Hepatocyte (in vitro differentiated cells): ENCODE measurements at regions not wholly inside any gene's neighbourhood (a gene's known extent, or its start where the extent isn't known, plus 50 kb on each side); places are given as distances from the start of the nearest gene placed in this dataset.
A peak's percentile ranks its signal among the peaks of the same experiment; 100 is the strongest.

Source experiments
- DNase-seq: peaks from one replicate; pipeline ENCODE4 v3.0.0-alpha.2; 2016; ENCODE audit warnings: low spot score
- H2AFZ ChIP-seq: fragments of 200-600 bp; sonication (generic); 2 replicates; pipeline ENCODE4 v1.6.0; 2016; ENCODE audit warnings: antibody characterized with exemption, mild to moderate bottlenecking
- H3K27ac ChIP-seq: fragments of 200-600 bp; sonication (generic); 2 replicates; pipeline ENCODE4 v1.5.1; 2016; ENCODE audit warnings: mild to moderate bottlenecking
- H3K27me3 ChIP-seq: fragments of 200-600 bp; sonication (generic); 2 replicates; pipeline ENCODE4 v1.6.1; 2016
- H3K36me3 ChIP-seq: fragments of 200-600 bp; sonication (generic); replicated peaks from 2 replicates; pipeline ENCODE4 v1.5.1; 2016; ENCODE audit warnings: low read depth; ENCODE audit not compliant: insufficient read depth
- H3K4me1 ChIP-seq: fragments of 200-600 bp; sonication (generic); 2 replicates; pipeline ENCODE4 v1.5.1; 2016; ENCODE audit warnings: mild to moderate bottlenecking, moderate library complexity; ENCODE audit not compliant: insufficient read depth
- H3K4me2 ChIP-seq: fragments of 200-600 bp; sonication (generic); 2 replicates; pipeline ENCODE4 v1.6.0; 2016
- H3K4me3 ChIP-seq: fragments of 200-600 bp; sonication (generic); 2 replicates; pipeline ENCODE4 v1.5.1; 2016; ENCODE audit warnings: mild to moderate bottlenecking
- H3K79me2 ChIP-seq: fragments of 200-600 bp; sonication (generic); 2 replicates; pipeline ENCODE4 v1.6.0; 2017; ENCODE audit warnings: mild to moderate bottlenecking
- H3K9me2 ChIP-seq: fragments of 200-600 bp; sonication (generic); replicated peaks from 2 replicates; pipeline ENCODE4 v1.6.0; 2017; ENCODE audit warnings: mild to moderate bottlenecking; ENCODE audit not compliant: insufficient read depth
- H3K9me3 ChIP-seq: fragments of 200-600 bp; sonication (generic); 2 replicates; pipeline ENCODE4 v1.5.1; 2016; ENCODE audit warnings: low read depth, mild to moderate bottlenecking
- H4K20me1 ChIP-seq: fragments of 200-600 bp; sonication (generic); 2 replicates; pipeline ENCODE4 v1.6.0; 2016; ENCODE audit warnings: mild to moderate bottlenecking; ENCODE audit not compliant: insufficient read depth, poor library complexity, severe bottlenecking
- EZH2 ChIP-seq: fragments of 200-600 bp; sonication (generic); IDR thresholded peaks from 2 replicates; pipeline ENCODE4 v1.6.1; 2016; ENCODE audit warnings: antibody characterized with exemption, mild to moderate bottlenecking, borderline replicate concordance
- EZH2phosphoT487 ChIP-seq: fragments of 200-600 bp; sonication (generic); IDR thresholded peaks from one replicate; pipeline ENCODE4 v1.6.1; 2018; ENCODE audit warnings: antibody characterized with exemption, mild to moderate bottlenecking, low read depth, moderate library complexity; ENCODE audit not compliant: unreplicated experiment, severe bottlenecking
- WGBS: methylation state at CpG from one replicate; pipeline ENCODE4 v1.1.6; 2016; ENCODE audit warnings: low lambda C conversion rate; ENCODE audit errors: missing lambda C conversion rate; 5-methylcytosine and 5-hydroxymethylcytosine counted together
- TF ChIP-seq, protein P1 (sequence below): fragments of 200-600 bp; sonication (generic); IDR thresholded peaks from 2 replicates; pipeline ENCODE4 v1.5.1; 2016; ENCODE audit warnings: antibody characterized with exemption, mild to moderate bottlenecking; ENCODE audit not compliant: poor library complexity

DNA sequence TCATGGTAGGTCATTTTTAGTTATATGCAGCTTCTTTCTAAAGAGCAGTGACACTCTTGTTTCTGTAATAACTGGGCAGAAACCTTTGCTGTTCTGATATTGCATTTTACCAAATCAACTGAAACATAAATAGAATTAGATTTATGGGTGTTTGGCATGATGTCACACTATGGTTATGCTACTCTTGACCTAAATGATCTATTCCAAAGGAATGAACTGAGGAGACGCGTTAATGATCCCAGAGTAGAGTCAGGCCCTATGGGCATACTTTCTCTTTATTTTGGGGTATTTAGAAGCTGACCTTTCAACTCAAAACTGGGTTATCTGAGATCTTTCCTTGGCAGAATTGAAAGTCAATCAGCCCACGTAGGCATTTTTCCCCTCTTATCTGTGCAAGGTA, 146.8 kb upstream of the ADAMTSL1 start:
- Histone ChIP-seq H3K79me2 (no peaks in the 10 kb centered on the region), H3K4me3 (no peak overlapping the region), H4K20me1 (no peaks in the 10 kb centered on the region), H3K9me2 (no peaks in the 10 kb centered on the region), H2AFZ (no peak overlapping the region), H3K9me3 (no peaks in the 10 kb centered on the region), H3K4me1 (peaks cover 14% of the 10 kb centered on the region), H3K36me3 (no peaks in the 10 kb centered on the region), H3K27me3 (no peaks in the 10 kb centered on the region), H3K27ac (no peak overlapping the region), H3K4me2 (no peak overlapping the region)
- WGBS, result 86% methylated on average over 3 of the region's 3 CpGs
- no peak for DNase-seq
- TF ChIP-seq EZH2, result no peak

DNA sequence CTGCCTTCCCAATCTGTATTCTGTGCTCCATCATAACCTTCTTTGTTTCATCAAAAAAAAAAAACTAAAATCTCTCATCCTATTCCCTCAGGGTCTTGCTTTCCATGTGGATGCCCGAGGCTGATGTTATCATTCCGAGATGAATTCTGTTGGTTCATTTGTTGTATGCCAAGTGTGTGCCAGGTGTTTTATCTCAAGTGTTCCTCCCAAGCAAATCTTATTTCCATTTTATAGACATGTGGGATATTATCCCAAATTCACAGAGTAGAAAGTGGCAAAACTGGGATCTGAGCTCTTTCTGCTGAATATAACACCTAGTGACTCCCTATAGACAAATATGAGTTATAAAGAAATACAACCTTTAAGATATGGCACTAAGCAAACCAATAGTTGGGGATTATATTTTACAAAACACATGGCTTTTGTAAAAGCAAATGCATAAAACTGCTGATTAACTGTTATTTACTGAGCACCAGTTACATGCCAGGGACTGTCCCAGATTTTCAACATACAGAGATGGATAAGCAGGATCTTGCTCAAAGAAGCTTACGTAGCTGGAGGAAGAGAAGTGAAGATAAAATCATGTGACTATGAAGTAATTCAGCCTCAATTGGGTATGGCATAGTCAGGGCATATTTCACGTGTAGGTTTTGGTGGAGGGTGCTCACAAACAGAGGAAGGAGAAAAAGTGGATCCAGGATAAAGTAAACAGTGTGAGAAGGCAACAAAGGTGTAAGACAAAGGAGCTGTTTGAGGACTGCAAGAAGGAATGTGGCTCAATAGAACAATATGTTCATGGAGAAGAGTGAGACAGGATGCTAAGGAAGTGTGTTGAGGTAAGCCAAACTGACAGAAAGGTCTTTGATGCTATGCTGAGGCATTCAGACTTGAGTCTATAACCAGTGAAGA, 143.3 kb upstream of the ADAMTSL1 start:
- peaks cover 16% of the 10 kb centered on the region for H3K4me1 ChIP-seq
- TF ChIP-seq EZH2phosphoT487 (no peak), EZH2 (no peak)
- TF ChIP-seq, protein P1, sequence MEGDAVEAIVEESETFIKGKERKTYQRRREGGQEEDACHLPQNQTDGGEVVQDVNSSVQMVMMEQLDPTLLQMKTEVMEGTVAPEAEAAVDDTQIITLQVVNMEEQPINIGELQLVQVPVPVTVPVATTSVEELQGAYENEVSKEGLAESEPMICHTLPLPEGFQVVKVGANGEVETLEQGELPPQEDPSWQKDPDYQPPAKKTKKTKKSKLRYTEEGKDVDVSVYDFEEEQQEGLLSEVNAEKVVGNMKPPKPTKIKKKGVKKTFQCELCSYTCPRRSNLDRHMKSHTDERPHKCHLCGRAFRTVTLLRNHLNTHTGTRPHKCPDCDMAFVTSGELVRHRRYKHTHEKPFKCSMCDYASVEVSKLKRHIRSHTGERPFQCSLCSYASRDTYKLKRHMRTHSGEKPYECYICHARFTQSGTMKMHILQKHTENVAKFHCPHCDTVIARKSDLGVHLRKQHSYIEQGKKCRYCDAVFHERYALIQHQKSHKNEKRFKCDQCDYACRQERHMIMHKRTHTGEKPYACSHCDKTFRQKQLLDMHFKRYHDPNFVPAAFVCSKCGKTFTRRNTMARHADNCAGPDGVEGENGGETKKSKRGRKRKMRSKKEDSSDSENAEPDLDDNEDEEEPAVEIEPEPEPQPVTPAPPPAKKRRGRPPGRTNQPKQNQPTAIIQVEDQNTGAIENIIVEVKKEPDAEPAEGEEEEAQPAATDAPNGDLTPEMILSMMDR, result no peak
- H3K4me2 ChIP-seq, result no peak overlapping the region
- no peak overlapping the region for H2AFZ ChIP-seq
- WGBS, result 70% methylated on average over 4 of the region's 4 CpGs
- H4K20me1 ChIP-seq, result no peaks in the 10 kb centered on the region
- no peaks in the 10 kb centered on the region for H3K9me2 ChIP-seq
- no peaks in the 10 kb centered on the region for H3K36me3 ChIP-seq
- peak overlapping the region; percentile 2 for H3K27ac ChIP-seq
- H3K79me2 ChIP-seq, result no peaks in the 10 kb centered on the region
- DNase-seq, result no peak
- H3K4me3 ChIP-seq, result no peak overlapping the region
- H3K9me3 ChIP-seq, result no peaks in the 10 kb centered on the region
- no peaks in the 10 kb centered on the region for H3K27me3 ChIP-seq

DNA sequence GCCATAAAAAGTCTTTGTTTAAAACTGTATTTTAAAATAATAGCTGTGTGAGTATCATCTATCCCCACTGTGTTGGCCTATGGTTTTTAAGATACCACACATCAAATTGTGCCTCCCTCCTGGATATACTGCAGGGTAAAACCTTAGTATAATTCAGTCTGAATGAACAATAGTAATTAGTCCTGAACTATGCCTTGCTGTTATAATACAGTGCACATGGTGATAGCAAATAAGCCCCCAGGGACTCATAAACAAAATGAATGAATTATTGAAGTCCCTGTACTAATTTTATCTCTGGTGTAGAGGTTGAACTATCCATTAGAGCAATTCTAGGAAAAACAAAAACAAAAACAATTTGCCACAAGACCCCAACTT, 142.7 kb upstream of the ADAMTSL1 start:
- H3K4me3 ChIP-seq, result no peak overlapping the region

DNA sequence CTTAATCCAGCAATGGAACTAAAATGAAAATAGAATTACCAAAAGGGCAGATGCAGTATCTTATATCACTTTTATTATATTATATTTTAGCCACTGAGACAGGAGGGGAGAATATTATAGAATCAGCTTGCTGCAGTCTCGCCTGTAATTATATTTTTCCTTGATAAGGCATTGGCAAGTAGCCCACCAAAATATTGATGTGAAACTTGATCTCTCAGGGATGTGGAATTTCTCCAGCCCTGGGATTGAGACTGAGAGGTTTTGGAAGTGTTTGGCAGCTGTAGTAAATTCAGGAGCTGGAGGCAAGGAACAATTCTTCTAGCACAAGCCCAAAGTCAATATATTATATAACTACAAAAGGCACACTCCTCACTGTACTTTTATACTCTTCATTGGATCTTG, 142.1 kb upstream of the ADAMTSL1 start:
- DNase-seq, result no peak
- H3K79me2 ChIP-seq, result no peaks in the 10 kb centered on the region
- H3K36me3 ChIP-seq, result no peaks in the 10 kb centered on the region
- H3K9me3 ChIP-seq, result no peaks in the 10 kb centered on the region
- 59% methylated on average over 1 of the region's 1 CpG for WGBS
- H3K4me1 ChIP-seq, result peaks cover 16% of the 10 kb centered on the region
- TF ChIP-seq, protein P1, result no peak
- H2AFZ ChIP-seq, result no peak overlapping the region
- H3K27ac ChIP-seq, result no peak overlapping the region
- H3K4me3 ChIP-seq, result no peak overlapping the region
- H4K20me1 ChIP-seq, result no peaks in the 10 kb centered on the region
- no peak overlapping the region for H3K4me2 ChIP-seq
- H3K9me2 ChIP-seq, result no peaks in the 10 kb centered on the region
- H3K27me3 ChIP-seq, result no peaks in the 10 kb centered on the region

More for the DNA sequence above, 142.7 kb upstream of the ADAMTSL1 start:
- Histone ChIP-seq H3K79me2 (no peaks in the 10 kb centered on the region), H3K9me3 (no peaks in the 10 kb centered on the region), H3K4me2 (no peak overlapping the region), H3K4me1 (peaks cover 16% of the 10 kb centered on the region), H3K9me2 (no peaks in the 10 kb centered on the region), H4K20me1 (no peaks in the 10 kb centered on the region), H2AFZ (no peak overlapping the region), H3K36me3 (no peaks in the 10 kb centered on the region), H3K27me3 (no peaks in the 10 kb centered on the region), H3K27ac (peak overlapping the region; percentile 2)
- no peak for TF ChIP-seq EZH2phosphoT487
- no peak for DNase-seq
